CMK (cell line): ENCODE measurements at regions not wholly inside any gene's neighbourhood (a gene's known extent, or its start where the extent isn't known, plus 50 kb on each side); places are given as distances from the start of the nearest gene placed in this dataset.
"Not testable (repeated sequence)": the region's sequence is repeated elsewhere in the genome, so short reads cannot be mapped to it uniquely, and the experiment has no call there.

Source experiments
- DNase-seq: peaks from one replicate; pipeline ENCODE4 v3.0.0-alpha.2; 2010; ENCODE audit warnings: low read depth

DNA sequence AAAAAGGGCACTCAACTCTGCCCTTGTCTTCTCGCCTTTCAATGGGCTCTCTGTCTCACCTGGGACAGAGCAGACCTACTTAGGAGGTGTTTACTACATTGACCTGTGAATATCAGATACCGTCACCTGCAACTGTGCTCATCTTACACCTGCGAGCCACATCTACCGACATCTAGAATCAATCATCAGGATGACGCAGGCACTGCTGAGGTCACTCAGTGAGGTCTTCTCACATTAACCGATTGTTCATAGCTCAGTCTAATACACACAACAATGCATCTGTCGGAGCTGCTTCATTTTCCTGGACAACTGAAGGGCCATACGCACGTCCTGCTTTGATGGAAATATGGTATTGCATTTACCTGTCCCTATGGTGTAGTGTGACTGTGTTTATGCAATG lies 211.9 kb downstream of the FGF9 start:
- no peak for DNase-seq

DNA sequence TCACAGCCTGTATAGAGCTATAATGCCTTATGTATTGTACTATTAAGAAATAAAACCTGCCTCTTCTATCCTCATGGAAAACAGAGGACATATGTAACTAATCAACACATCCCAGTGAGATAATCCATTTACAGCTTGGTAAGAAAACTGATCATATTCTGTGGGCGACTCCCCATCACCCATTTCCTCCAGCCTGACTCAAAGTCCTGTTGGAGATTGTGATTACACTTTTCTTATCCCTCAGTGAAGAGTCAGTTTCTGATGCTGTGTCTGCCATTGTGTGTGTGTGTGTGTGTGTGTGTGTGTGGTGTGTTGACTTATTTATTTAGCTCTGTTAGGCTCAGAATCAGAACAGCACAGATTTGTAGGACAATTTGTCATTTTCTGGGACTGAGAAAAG lies 212.8 kb downstream of the FGF9 start:
- DNase-seq = no peak

DNA sequence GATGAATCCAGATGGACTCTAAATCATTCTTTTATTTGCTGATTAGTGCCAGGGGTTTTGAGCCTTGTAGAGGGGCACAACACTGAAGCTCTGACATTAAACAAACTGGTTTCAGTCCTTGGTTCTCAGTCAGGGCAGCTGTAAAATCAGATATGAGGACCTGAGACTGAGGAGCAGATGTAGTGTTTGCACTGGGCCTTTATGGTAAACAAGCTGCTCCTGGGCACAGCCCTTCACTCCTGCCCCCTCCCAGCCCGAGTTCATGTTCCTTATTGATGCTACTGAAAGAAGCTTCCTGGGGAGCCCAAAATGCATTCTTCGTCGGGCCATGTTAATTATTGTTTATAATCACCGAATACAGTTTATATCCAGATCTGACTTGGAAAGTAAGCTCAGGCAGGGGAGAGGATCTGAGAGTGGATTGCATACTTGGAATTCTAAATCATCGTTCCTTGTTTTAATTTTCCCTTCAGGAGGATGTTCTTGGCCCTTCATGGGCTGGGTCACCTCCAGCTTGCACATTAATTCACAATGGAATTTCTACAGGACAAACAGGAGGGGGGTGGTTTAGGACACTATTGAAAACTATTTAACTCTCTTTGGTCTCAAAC lies 213.5 kb downstream of the FGF9 start:
- DNase-seq = no peak

DNA sequence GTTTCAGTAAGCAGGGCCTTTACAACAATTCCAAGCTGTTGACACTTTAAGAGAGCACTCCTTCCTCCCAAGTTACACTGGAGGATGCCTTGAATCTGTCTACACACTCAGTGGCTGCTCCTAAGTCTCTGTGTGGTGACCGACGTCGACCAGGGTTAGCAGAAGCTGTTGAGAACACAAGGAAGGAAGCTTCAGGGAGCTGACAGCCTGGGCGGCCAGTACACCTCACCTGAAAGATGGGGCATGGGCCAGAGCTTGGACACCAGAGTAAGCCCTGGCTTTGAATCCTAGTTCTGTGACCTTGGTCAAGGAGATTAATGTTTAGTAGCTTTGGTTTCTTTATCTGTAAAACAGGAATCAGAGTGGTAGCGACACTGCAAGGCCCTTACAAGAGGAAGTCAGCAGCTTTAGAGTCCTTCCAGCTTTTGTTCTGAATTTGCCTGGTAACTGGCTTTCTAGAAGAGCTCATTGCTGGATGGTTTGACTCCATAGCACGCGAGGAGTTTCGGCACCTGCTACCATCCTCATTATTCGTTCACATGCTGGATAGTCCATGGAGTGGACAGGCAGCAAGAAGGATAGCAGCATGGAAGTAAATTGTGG lies 214.2 kb downstream of the FGF9 start:
- no peak for DNase-seq

DNA sequence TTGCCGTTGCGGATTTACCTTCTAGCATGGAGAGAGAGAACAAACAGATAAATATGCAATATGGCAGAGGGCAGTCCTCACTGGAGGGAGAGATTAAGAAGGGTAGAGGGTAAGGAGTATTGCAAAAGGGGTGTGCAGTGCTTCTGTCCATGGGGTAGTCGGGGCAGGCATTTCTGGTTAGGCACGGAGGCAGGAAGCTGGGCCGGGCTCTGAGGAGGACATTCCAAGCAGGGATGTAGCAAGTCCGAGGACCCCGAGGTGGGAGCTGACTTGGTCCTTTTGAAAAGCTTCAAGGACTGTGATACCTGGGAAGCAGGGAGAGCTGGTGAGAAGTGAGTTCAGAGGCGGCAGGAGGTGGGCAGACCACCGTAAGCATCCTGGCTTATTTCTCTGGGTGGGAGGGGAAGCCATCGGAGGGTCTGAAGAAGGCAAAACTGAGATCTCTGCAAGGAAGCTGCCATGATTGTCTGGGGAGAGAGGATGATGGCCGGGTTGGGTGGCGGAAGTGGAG lies 214.9 kb downstream of the FGF9 start:
- no peak for DNase-seq

DNA sequence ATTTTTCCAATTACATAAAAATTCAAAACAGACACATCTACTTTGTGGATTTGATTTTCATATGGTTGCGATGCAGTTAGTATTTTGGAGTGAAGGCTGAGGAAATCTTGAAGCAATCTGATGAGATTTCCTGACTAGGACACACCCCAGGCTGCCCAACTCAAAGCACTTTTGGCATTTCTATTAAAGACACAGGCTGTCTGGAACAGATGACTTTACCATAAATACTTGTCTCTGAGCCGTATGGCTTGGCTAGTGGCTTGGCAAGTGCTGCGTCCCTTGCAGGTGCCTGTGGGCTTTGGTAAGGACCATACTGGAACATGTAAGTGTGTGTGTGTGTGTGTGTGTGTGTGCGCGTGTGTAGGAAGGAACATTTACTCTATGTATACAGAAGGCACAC lies 218.8 kb downstream of the FGF9 start:
- DNase-seq = no peak

DNA sequence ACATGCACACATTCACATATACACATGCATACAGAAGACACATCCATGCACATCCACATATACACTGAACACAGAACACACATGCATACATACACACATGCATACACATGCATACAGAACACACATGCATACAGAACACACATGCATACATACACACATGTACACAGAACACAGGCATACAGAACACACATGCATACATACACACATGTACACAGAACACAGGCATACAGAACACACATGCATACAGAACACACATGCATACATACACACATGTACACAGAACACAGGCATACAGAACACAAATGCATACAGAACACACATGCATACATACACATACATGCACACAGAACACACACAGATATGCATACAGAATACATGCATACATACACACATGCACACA lies 219.3 kb downstream of the FGF9 start:
- not testable (repeated sequence) for DNase-seq

DNA sequence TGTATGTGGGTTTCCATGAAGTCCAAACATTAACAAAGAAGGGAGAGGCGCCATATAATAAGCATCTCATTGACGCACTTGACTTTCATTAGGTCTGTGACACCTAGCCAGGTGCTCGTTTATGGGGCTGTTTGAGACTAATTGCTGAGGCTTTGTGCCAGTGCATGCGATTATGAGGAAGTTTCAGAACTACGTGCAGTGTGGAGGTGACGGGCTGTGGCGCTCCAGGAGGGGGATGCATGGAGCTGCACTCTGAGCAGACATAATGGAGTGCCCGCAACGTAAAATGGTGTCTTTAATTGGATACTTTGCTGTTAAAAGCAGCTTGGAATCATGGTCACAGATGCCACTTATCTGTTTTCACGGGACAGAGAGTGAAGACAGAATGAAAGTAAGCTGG lies 223.2 kb downstream of the FGF9 start:
- no peak for DNase-seq

DNA sequence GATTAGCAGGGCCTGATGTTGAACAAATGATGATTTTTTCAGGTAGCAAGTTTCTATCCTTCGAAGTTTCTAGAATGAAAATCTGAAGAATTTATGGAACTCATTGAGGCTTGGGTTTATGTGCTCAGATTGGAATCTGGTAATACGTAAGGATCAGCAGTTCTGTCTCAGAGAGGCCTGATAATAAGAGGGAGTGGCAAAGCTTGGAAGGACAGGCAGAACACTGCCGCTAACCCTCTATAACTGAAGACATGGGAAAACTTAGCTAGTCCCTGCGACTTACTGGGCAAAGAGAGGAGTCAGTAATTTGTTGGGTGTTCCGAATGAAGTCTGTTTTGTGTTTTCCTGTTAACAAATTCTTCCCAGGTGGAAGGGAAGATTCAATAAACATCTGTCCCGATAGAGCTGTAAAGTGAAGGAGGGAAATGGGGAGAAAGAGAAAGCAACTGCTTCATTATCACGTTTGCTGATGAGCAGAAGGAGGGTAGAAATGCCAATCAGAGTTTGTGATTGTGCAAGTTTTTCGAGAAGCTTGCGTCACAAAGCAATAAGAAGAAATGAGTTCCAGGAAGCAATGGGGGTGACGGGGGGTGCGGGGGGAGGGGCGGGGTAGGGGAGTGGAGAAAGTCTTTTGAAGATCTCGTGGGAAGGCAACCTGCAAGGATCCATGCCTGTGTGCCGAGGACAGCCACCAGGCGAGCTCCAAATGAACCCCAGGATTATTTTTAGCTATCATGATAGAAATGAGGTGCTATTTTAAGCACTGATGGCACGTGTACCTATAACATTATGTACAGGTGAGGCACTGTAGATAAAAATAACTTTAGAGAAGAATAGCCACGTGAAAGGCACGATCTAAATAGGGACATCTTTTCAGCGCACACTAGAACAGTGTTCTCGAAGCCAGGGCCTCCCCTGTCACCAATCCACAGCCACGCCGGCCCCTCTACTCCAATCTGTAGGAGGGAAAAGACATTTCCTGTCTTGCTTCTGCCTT lies 224.1 kb downstream of the FGF9 start:
- DNase-seq = no peak

DNA sequence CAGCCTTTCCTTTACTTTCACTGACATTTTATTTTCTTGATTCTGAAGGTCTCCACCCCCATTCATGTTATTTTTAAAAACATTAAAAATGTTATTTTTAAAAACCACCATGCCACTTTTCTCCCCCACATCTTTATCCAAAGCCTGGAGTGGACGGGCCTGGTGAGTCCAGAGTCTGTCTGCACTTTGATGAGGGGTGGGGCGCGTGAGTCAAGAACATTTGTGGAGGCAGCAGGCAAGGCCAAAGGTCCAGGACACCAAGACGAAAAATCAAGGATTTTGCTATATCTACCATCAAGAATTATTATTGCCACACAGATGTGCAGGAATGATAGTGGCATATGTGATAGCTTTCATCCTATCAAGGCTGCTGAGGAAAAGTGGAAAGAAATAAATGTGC lies 224.9 kb downstream of the FGF9 start:
- DNase-seq = no peak

DNA sequence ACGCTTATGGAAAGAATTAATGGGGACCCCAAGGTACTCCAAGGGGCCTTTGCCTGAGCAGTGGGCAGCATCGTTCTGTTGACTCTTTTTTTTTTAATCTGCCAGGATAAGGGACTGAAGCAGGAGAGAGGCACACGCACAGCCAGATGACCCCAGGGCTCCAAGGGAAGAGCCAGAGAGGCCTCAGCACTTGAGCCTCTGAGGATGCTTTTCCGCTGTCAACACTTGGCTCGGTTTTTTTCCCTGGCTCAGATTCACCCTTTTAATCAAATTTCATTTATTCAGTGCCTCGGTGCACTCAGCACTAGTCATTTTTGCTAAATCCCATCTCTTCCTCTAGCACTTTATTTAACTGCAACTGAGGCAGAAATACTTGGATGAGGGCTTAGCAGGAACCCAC lies 226.3 kb downstream of the FGF9 start:
- DNase-seq = no peak

DNA sequence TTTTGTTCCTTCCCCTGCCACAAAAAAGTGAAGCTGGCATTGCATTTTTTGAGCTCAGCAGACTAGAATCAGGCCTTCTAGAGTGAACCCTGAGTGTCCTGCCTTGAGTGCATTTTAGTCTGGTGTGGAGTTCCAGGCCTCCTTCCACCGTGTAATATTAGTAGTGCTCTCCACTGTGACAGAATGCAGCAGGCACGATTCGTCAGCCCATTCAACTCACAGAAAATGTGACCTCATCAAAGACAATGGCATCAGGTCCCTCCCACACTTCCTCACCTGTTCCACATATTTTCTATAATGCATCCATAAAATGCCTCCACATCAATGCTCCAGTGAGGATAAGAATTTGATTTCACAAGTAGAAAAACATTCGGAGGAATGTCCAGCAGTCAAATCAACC lies 227.6 kb downstream of the FGF9 start:
- DNase-seq = no peak

DNA sequence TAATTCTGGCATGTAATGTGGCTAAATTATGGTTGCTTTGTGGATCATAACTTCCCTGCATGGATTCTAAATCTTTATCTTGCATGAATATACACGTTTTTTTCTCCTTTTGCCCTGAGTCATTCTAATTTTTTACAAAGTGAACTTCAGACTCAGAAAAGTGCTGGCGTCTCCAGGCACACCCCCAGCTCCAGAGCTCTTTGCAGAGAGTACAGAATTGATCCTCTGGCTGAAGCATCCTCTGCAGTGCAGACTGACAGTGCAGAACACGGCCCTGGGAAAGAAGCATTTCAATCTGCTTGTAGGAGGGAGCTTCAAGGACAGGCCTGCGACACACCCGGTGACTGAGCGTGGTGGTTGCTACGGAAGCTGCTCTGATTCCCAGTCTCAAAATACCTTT lies 228.1 kb downstream of the FGF9 start:
- DNase-seq = no peak

DNA sequence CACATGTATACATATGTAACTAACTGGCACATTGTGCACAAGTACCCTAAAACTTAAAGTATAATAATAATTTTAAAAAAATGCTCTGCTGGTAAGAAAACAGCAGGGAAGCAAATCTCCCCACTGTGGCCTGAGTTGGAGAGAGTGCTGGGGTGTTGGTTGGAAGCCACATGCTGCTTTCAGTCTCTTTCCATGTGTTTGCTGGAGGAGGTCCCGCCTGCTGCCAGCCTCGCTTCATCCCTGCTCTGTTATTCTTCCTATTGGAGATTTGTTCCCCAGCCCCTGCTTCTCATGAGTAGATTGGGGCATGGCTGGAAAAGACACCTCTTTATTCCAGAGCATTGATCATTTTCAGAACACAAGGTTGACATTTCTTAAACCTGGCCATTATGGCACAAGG lies 230.5 kb downstream of the FGF9 start:
- no peak for DNase-seq

DNA sequence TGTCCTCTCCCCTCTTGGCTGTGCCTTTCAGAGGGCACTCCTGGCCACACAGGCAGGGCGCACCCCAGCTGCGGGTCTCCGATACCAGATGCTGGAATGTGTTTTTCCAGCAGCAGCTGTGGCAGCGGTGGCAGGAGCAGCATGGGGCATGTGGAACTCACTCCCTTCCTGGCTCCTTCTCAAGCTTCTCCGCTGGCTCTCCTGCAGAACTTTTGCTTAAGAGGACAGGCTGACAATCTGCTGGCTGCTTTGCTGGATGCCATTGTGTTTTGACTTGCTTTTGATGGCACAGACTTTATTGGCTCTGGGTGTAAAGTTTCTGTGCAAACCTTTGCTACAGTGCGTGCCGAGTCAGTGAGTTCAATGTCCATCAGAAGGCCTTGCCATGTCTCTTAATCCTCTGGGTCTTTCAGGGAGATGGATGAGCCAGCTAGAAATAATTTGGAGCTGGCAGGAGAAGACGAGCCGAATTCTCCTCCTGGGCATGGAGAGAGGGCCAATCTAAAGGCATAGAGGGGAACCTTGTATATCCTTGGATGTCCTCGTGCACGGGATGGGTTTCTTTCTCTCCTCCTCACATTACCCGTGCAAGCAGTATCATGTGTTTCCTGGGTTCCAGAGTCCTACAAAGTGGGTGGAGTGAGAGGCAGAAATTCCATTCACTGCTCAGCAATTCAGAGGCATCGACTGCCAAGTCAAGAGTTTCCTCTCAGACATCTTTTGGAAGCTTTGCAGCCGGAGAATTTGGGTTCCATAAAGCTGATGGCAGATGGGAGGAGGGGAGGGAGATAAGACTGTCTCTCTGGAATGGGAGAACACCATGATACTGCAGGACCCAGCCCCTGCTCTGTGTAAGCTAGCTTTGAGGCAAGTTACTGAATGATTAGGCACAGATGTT lies 231.2 kb downstream of the FGF9 start:
- DNase-seq = no peak

DNA sequence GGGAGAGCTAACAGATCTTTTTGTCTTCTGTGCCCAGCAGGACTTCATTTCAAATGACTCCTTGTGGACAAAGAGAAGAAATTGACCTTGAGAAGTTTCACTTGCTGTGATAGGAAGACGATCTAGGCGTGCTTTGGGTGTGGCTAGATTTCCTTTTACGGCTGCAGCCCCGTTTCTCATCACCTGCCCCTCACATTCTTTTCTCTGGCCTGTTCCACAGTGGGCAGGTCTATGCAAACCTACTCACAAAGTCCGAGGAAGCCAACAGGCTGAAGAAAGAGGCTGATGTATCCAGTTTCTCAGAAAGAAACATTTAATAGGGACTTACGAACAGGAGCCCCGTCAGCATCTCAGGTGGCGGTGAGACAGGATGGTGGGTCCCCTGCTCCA lies 231.8 kb downstream of the FGF9 start:
- no peak for DNase-seq

DNA sequence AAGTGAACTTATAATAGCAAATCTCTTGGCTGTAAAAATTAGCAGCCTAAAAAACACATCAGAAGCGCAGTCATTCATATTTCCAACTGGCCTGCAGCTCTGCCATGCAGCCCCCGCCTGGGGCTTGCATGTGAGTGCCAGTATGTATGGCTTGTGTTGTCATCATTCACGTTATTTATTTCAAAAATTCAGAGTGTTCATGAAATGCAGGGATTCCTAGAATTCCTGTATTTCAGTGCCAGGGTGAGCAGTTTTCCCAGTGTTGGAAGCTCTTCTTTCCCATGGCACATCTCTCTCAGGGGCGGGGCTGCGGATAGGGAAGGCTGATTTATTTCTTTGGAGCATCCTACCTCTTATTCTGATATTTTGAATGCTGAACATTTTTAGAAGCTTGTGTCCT lies 234.6 kb downstream of the FGF9 start:
- no peak for DNase-seq

DNA sequence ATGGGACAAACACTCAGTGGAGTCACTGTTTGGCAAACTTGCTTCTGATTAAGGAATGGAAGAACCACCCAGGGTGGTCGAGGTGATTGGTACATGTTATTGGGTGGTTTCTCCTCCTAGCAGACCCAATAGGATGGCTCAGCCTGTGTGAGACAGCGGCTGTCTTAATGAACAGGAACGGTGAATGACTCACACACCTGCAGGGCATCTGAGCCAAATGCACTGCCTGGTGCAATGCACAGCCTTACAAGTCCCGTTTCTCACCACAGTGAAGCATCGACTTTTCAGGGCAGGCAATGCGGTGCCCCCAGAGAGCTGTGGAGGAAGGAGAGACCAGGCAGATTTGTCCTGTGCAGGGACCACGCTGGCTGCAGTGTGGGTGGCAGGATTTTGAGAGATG lies 238.5 kb downstream of the FGF9 start:
- DNase-seq = no peak

DNA sequence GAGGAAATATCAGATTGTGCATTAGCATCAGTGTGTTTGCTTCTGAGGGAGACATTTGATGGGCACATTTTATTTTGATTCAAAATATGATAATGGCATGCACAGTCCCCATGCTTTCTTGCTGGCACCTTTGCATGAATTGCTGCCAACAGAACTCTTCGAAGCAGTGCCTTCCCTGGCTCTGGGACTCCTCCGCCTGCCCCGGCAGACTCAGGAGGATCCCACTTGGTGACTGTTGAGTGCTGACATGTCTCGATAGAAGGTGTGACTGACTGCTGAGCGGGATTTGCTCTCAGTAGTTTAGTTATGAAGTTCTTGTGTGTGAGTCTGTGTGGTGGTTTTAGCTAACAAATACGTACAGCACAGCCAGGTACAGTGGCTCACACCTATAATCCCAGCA lies 239.7 kb downstream of the FGF9 start:
- DNase-seq = no peak

DNA sequence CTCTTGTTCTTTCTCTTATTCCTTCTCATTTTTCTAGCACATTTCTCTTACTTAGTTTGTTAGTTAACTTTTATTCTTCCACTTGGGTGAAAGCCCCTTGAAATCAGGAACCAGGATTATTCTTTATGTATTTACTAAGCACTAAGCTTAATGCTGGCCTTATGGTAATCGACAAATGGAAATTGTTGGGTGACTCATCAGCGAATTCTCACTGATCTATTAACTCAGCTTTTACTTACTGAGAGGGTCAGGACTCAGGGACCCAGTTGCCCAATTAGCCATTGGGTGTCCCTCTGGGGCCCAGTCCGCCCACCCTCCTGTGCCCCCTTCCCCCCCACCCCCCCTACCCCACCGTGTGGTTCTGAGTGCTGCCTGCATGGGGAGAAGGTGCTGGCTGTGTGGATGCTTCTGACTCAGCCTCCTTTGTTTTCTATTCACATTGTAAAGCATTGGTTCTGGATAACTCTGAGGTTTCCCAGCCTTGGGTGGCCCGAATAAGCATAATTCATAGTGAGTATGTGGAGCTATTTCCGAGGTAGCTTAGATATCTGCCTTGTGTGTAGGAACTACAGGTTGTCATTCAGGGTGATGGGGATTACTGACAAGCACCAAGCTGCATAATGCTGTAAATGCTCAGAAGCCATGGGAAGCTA lies 240.9 kb downstream of the FGF9 start:
- DNase-seq = no peak

DNA sequence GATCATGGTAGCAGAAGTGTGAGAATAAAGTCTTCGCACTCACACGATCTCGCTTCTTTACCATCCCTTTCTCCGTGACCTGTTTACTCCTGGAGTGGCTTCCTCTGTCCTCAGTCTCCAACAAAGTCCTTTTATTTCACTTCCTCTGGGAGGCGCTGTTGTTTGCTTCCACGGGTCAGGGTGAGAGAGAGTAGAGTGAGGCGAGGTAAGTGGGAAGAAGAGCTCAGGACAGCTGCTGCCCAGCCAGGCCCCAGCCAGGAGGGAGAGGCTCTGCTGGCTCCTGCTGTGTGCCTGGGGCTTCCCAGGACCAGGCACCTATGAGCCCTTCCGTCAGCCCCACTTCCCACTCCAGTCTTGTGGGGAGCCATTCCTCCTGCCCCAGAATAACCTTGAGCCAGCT lies 242.1 kb downstream of the FGF9 start:
- no peak for DNase-seq
